ENCODE measurements at regions not wholly inside any gene's neighbourhood (a gene's known extent, or its start where the extent isn't known, plus 50 kb on each side); places are given as distances from the start of the nearest gene placed in this dataset.

- H3K4me3 ChIP-seq (ENCODE audit: low read depth, low read length) = no peak overlapping the region
- TF ChIP-seq CTCF (IDR thresholded peaks at IDR 0.05; ENCODE audit: low read depth, low read length) = no peak
Measured at GRCh38 chr11:116061322-116061721, 557.1 kb upstream of the CADM1 start.

DNA sequence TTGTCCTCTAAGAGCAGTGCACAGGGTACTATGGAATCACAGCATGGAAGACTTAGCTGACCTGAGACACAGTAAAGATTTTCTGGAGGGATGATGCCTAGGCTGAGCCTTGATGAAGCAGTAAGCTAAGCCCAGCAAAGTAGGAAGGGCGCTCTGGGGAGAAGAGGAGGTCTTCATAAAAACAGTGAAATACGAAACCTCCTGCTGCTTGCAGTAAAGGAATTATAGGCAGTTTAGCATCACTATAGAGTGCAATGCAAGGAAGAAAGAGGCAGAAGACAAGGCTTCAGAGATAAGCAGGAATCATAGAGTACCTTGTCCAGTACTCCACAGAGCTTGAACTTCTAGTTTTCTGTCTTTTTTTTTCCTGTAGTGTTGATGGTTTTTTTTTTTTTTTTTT lies 555.7 kb upstream of the CADM1 start:
- H3K4me3 ChIP-seq (ENCODE audit: low read depth, low read length) = no peak overlapping the region
- TF ChIP-seq CTCF (IDR thresholded peaks at IDR 0.05; ENCODE audit: low read depth, low read length) = no peak

- no peak for TF ChIP-seq CTCF (IDR thresholded peaks at IDR 0.05; ENCODE audit: low read depth, low read length)
- H3K4me3 ChIP-seq (ENCODE audit: low read depth, low read length) = no peak overlapping the region
Measured at GRCh38 chr11:116057000-116057399, 552.8 kb upstream of the CADM1 start.

DNA sequence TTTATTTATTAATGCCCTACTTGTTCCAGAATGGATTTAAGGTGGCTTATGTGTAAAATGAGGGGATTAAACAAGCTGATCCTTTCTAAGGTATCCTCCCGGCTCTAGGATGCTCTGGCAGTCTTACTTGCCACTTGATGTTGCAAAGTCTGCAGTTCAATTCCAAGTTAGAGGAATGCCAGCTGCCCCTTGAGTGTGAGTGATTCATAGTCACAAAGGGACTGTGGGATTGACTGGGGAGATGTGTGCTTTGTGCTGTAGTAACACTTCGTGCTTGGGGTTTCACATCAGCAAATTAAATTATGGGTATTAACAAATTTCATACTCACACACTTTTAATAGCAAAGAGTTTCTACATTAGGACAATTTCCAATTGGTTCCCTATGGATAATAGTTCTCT lies 550.8 kb upstream of the CADM1 start:
- no peak for TF ChIP-seq CTCF (IDR thresholded peaks at IDR 0.05; ENCODE audit: low read depth, low read length)
- no peak overlapping the region for H3K4me3 ChIP-seq (ENCODE audit: low read depth, low read length)

DNA sequence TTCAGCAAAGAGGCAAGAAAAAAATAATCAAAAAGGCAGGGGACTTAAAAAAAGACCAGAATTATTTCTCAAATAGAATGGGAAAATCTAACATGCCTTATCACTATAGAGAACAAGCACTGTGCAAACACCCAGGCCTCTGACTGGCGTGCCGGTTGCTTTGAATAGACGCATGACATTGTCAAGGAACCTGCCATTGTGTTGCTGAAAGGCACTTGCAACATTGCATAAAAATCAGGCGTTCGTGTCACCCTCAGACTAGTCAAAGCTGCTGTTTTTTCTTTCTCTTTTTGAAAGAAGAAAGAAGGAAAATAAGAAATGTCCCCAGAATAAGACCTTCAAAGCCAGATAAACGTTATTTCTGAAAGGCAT lies 549.3 kb upstream of the CADM1 start:
- no peak overlapping the region for H3K4me3 ChIP-seq (ENCODE audit: low read depth, low read length)
- TF ChIP-seq CTCF (IDR thresholded peaks at IDR 0.05; ENCODE audit: low read depth, low read length) = no peak

DNA sequence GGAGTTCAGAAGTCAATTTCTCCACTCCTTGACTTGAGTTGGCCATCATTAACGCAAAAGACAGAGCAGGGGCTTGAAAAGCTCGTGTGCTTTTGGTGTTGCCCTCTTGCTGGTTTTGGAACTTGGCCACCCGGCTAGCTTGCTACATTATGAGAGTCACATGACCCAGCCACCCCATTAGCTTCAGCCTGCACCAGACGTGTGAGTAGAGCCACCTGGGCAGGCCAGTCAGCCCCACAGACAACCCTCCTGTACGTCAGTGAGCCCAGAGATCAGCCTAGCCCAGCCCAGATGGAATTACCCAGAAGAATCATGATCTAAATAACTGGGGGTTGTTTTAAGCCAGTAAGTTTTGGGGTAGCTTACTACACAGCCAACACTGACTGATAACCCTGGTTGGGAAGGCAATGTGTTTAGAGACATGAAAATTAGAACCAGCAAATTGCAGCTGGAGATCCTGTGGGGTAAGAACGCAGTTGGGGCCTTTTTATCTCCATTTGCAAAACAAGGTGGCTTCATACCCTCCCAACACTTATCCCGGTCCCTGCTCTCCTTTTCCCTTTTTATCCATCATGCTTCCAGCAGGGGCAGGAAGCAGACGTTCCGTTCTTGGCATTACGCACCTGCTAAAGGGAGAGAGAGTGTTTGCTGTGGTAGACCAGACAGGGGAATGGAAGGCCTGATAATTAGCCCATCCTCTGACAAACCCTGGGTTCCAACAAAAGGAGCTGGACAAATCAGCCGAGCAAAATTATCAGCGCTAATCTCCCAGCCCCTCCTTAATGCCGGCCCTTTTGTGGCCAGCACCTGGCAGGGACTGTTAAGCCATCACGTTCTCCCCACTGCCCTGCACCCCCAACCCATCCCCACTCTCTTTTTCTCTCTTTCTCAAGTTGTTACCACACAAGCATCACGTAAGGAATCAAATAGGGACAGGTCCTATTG lies 548.7 kb upstream of the CADM1 start:
- TF ChIP-seq CTCF (IDR thresholded peaks at IDR 0.05; ENCODE audit: low read depth, low read length) = no peak
- H3K4me3 ChIP-seq (ENCODE audit: low read depth, low read length) = no peak overlapping the region

GRCh38 chr11:116051494-116051893 lies 547.3 kb upstream of the CADM1 start:
- TF ChIP-seq CTCF (IDR thresholded peaks at IDR 0.05; ENCODE audit: low read depth, low read length) = no peak
- no peak overlapping the region for H3K4me3 ChIP-seq (ENCODE audit: low read depth, low read length)
